ENCODE measurements at regions not wholly inside any gene's neighbourhood (a gene's known extent, or its start where the extent isn't known, plus 50 kb on each side); places are given as distances from the start of the nearest gene placed in this dataset.

DNA sequence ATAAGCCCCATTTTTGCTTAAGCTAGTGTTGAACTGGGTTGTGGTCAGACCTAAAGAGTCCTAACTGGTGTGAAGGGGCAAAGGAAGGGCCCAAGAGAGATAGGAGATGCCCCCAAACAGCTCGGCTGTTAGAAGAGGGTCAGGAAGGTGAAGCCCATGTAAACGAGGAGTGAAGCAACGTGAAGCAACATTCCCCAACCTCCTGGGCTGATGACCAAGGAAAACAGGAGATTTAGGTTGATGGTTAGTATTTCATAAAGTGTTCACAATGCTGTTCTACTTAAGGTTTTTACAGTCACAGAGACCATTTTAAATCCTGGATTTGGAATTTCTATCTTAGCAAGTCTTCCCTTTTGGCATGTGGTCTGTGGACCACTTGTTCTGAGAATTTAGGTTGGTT, 144.0 kb upstream of the SERPINE2 start:
- TF ChIP-seq, protein P1, sequence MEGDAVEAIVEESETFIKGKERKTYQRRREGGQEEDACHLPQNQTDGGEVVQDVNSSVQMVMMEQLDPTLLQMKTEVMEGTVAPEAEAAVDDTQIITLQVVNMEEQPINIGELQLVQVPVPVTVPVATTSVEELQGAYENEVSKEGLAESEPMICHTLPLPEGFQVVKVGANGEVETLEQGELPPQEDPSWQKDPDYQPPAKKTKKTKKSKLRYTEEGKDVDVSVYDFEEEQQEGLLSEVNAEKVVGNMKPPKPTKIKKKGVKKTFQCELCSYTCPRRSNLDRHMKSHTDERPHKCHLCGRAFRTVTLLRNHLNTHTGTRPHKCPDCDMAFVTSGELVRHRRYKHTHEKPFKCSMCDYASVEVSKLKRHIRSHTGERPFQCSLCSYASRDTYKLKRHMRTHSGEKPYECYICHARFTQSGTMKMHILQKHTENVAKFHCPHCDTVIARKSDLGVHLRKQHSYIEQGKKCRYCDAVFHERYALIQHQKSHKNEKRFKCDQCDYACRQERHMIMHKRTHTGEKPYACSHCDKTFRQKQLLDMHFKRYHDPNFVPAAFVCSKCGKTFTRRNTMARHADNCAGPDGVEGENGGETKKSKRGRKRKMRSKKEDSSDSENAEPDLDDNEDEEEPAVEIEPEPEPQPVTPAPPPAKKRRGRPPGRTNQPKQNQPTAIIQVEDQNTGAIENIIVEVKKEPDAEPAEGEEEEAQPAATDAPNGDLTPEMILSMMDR (IDR thresholded peaks at IDR 0.05) = no peak
- no peak for DNase-seq (ENCODE audit: low spot score)
- H3K4me1 Mint-ChIP-seq (ENCODE audit: low read depth) = peaks cover 11% of the 10 kb centered on the region

DNA sequence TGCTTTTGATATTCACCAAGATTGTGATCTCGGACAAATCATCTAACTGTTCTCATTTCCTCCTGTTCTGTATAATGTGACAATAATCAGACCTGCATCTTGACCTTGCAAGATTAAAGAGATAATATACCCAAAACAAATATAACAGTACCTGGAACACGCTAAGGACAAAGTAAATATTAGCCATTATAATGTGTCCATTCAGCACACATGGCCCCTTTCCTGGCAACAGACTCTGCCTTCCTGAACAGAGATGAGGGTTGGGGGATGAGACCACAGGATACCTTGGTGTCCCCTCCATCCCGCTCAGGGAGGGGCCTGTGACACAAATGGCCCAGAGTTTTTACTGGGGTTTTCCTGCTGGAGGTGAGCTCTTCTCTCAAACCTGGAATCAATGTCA, 143.4 kb upstream of the SERPINE2 start:
- peaks cover 1% of the 10 kb centered on the region for H3K36me3 Mint-ChIP-seq (ENCODE audit: low read depth)
- no peak overlapping the region for H3K27ac Mint-ChIP-seq (ENCODE audit: unreplicated experiment)
- no peak overlapping the region for H3K4me3 Mint-ChIP-seq (ENCODE audit: unreplicated experiment)
- TF ChIP-seq, protein P1 (IDR thresholded peaks at IDR 0.05) = no peak
- H3K4me1 Mint-ChIP-seq (ENCODE audit: low read depth) = peaks cover 16% of the 10 kb centered on the region
- no peaks in the 10 kb centered on the region for H3K9me3 Mint-ChIP-seq (ENCODE audit: low read depth)
- DNase-seq (ENCODE audit: low spot score) = no peak
- no peaks in the 10 kb centered on the region for H3K27me3 Mint-ChIP-seq (ENCODE audit: low read depth)

More for the DNA sequence above, 144.0 kb upstream of the SERPINE2 start:
- Mint-ChIP-seq H3K27me3 (ENCODE audit: low read depth) (no peaks in the 10 kb centered on the region), H3K4me3 (ENCODE audit: unreplicated experiment) (no peak overlapping the region), H3K9me3 (ENCODE audit: low read depth) (no peaks in the 10 kb centered on the region), H3K36me3 (ENCODE audit: low read depth) (peaks cover 1% of the 10 kb centered on the region), H3K27ac (ENCODE audit: unreplicated experiment) (peak overlapping the region; percentile 55)

DNA sequence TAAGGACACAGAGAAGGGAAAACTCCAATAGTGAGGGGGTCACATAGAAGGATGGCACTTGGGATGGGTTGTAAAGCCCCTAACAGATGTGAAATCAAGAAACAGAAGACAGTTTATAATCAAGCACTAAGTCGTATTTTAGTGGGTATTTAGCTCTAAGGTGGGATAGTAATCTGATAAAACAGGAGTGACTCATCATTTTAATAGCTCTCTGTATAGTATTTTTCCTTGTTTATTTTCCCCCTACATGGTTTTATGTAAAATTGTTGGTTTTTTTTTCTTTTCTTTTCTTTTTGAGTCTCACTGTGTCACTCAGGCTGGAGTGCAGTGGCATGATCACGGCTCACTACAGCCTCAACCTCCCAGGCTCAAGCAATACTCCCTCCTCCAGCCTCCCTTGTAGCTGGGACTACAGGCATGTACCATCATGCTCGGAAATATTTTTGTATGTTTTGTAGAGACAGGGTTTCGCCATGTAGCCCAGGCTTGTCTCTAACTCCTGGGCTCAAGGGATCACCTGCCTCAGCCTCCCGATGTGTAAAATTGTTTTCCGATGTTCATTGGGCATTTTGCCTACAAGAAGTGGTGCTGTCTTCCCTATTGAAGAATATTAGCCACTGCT, 142.6 kb upstream of the SERPINE2 start:
- H3K4me1 Mint-ChIP-seq (ENCODE audit: low read depth) = peaks cover 16% of the 10 kb centered on the region
- H3K27ac Mint-ChIP-seq (ENCODE audit: unreplicated experiment) = no peak overlapping the region
- TF ChIP-seq, protein P1 (IDR thresholded peaks at IDR 0.05) = no peak

DNA sequence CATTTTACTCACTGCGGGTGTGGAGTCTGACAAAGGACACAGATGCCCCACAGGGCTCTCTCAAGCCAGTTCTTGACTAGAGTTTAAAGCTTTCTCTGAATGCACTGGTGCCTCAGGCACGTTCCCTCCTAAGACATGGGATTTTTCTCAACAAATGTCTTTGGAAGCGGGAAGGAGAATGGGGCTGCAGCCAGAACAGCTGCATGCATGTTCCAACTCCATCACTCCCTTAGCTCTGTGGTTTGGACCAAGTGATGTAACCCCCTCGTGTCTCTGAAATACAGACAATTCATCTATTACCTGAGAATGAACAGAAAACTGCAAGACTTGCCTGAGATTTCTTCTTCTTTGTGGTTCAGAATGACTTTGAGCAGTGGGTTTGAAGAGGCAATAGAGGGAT, 141.7 kb upstream of the SERPINE2 start:
- H3K36me3 Mint-ChIP-seq (ENCODE audit: low read depth) = no peaks in the 10 kb centered on the region
- no peak overlapping the region for H3K27ac Mint-ChIP-seq (ENCODE audit: unreplicated experiment)
- H3K9me3 Mint-ChIP-seq (ENCODE audit: low read depth) = no peaks in the 10 kb centered on the region
- H3K27me3 Mint-ChIP-seq (ENCODE audit: low read depth) = no peaks in the 10 kb centered on the region
- no peak for DNase-seq (ENCODE audit: low spot score)
- peaks cover 16% of the 10 kb centered on the region for H3K4me1 Mint-ChIP-seq (ENCODE audit: low read depth)
- H3K4me3 Mint-ChIP-seq (ENCODE audit: unreplicated experiment) = no peak overlapping the region
- TF ChIP-seq, protein P1 (IDR thresholded peaks at IDR 0.05) = no peak

More for the DNA sequence above, 142.6 kb upstream of the SERPINE2 start:
- no peak overlapping the region for H3K4me3 Mint-ChIP-seq (ENCODE audit: unreplicated experiment)
- no peaks in the 10 kb centered on the region for H3K27me3 Mint-ChIP-seq (ENCODE audit: low read depth)
- DNase-seq (ENCODE audit: low spot score) = no peak
- H3K36me3 Mint-ChIP-seq (ENCODE audit: low read depth) = peaks cover 1% of the 10 kb centered on the region
- H3K9me3 Mint-ChIP-seq (ENCODE audit: low read depth) = no peaks in the 10 kb centered on the region

DNA sequence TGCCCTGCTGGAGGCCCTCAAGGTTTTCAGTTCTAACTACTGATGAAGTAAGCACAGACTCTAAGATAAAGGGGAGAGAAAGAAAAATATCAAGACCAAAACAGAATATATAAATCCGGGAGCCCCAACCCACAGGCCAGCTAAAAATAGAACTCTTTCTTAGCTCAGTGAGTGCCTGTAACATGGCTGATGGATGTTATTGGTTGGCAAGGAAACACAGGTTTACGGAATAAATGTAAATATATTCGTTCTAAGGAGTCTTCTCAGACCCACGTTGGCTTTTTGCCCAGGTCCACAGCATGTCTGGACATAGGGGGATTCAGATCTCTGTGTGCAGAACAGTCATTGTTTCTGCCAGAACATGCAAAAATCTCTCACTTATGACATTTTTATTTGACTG, 139.0 kb upstream of the SERPINE2 start:
- TF ChIP-seq, protein P1 (IDR thresholded peaks at IDR 0.05) = no peak
- peaks cover 19% of the 10 kb centered on the region for H3K4me1 Mint-ChIP-seq (ENCODE audit: low read depth)
- no peak for DNase-seq (ENCODE audit: low spot score)
- H3K9me3 Mint-ChIP-seq (ENCODE audit: low read depth) = no peaks in the 10 kb centered on the region
- no peak overlapping the region for H3K4me3 Mint-ChIP-seq (ENCODE audit: unreplicated experiment)
- H3K27ac Mint-ChIP-seq (ENCODE audit: unreplicated experiment) = peak overlapping the region; percentile 73
- no peaks in the 10 kb centered on the region for H3K36me3 Mint-ChIP-seq (ENCODE audit: low read depth)
- no peaks in the 10 kb centered on the region for H3K27me3 Mint-ChIP-seq (ENCODE audit: low read depth)
